GM23248 (cell line): ENCODE measurements at regions not wholly inside any gene's neighbourhood (a gene's known extent, or its start where the extent isn't known, plus 50 kb on each side); places are given as distances from the start of the nearest gene placed in this dataset.

Source experiments
- EZH2 ChIP-seq: fragments of 200-600 bp; sonication (generic); IDR thresholded peaks from 2 replicates; pipeline ENCODE4 v1.6.1; 2018; ENCODE audit warnings: antibody characterized with exemption, mild to moderate bottlenecking; ENCODE audit not compliant: insufficient read depth, poor library complexity, severe bottlenecking
- EZH2phosphoT487 ChIP-seq: fragments of 200-600 bp; sonication (generic); IDR thresholded peaks from 2 replicates; pipeline ENCODE4 v1.6.1; 2018; ENCODE audit warnings: antibody characterized with exemption, moderate library complexity, mild to moderate bottlenecking, low read depth; ENCODE audit not compliant: insufficient read depth

- TF ChIP-seq EZH2 = no peak
- no peak for TF ChIP-seq EZH2phosphoT487
Measured at GRCh38 chr19:34118879-34119748, 53.2 kb upstream of the LSM14A start.
